ENCODE measurements at regions not wholly inside any gene's neighbourhood (a gene's known extent, or its start where the extent isn't known, plus 50 kb on each side); places are given as distances from the start of the nearest gene placed in this dataset.
"Not testable (repeated sequence)": the region's sequence is repeated elsewhere in the genome, so short reads cannot be mapped to it uniquely, and the experiment has no call there.

DNA sequence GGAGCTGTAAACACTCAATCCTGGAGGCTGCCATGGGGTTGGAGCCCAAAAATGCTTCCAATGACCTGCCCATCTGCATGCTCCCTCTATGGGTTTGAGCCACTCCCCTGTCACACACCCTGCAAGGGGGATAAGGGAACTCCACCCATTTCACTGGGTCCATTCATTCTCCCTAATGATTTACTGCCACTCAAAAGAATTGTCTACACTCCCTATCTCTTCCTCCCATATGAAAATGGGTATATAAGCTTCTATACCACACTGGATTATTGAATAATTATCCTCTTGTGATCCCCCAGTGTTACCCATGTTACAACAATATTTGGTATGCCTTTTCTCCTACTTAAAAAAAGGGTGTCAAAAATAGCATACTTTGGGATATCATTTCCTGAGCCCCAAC, 260.8 kb upstream of the CCDC196 start:
- FAIRE-seq, result no peak

DNA sequence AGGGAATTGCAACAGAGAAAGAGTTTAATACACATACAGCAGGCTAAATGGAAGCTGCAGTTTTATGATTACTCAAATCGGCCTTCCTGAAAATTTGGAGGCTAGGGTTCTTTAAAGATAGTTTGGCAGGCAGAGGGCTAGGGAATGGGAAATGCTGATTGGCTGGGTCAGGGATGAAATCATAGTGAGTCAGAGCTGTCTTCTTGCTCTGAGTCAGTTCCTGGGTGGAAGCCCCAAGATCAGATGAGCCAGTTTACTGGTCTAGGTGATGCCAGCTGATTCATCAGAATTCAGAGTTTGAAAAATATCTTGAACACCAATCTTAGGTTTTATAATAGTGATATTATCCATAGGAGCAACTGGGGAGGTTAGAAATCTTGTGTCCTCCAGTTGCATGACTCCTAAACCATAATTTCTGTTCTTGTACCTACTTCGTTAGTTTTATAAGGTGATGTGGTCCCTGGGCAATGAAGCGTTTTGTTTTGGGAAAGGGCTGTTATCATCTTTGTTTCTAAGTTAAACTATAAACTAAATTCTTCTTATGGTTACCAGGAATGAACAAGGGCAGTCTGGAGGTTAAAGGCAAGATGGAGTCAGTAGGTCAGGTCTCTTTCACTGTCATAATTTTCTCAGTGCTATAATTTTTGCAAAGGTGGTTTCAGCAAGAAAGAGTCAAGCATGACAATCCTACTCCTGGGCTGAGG, 257.8 kb upstream of the CCDC196 start:
- FAIRE-seq, result no peak

GRCh38 chr14:66231820-66232219, 254.4 kb upstream of the CCDC196 start:
- no peak for FAIRE-seq

DNA sequence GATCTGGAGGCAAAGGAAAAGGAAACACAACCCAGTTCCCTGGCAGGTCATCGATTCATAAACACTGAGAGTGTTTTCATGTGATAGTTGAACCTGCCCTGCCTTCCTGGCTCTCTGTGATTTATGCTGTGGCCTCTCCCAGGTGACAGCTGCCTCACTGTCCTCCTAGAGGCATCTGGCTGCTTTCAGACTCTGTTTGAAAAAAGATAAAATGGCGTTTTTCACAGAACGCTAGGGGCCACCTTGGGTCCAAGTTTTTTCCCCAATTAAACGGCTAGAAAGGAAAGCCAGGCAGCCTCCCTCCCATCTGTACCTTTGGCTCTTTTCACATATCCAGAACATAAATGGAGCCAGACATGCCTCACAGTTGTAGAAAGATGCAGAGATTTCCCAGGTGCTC, 252.6 kb upstream of the CCDC196 start:
- no peak for FAIRE-seq

DNA sequence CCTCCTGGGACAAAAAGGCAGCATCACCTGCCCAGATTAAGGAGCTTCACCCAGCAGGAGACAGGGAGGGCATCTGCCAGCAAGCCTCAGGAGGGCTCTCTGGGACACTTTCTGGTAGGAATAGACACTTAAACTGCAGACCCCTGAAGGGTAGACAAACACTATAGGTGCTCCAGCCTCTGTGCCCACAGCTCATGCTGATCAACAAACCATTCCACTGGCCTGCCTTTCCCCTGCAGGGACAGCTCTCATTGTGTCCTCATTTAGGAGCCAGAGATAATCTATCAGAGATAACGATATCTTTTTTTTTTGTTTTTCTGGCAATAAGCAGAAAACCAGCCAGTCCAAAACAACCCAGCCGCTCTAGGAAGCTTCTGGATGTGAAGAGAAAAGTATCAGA, 251.8 kb upstream of the CCDC196 start:
- no peak for FAIRE-seq

DNA sequence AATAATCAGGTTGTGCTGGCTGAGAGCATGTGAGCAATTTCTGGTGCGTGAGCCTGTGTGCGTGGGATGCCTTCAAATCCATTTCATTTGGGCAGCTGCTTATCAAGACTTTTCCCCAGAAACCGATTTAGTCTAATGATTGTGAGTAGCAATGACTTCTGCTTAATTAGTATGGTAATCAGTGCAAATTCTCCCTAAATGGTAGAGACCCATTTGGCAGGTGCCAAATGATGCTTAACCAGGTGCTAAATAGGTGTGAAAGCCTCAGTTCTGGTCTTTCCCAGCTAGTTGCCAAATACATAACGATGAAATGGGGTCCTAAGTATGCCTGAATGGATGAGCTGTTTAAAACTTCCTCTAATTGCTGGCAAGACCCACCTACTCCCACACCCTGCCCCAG, 248.4 kb upstream of the CCDC196 start:
- no peak for FAIRE-seq

DNA sequence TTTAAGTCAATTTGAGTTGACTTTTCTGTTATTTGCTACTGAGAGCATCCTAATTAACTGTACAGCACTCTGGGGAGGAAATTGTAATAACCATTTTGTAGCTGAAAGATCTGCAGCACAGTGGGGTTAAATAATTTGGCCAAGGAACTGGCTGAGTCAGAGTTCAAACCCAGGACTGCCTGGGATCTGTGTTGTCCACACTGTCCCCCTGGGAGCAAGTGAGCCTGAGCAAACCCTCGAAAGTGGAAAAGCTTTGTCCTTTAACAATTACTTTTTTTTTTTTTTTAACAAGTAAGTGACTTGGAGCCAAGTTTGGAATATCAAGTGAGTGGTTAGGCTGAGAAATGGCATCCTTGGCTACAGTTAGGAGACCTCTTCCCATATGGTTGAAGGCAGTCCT, 247.2 kb upstream of the CCDC196 start:
- FAIRE-seq, result no peak

DNA sequence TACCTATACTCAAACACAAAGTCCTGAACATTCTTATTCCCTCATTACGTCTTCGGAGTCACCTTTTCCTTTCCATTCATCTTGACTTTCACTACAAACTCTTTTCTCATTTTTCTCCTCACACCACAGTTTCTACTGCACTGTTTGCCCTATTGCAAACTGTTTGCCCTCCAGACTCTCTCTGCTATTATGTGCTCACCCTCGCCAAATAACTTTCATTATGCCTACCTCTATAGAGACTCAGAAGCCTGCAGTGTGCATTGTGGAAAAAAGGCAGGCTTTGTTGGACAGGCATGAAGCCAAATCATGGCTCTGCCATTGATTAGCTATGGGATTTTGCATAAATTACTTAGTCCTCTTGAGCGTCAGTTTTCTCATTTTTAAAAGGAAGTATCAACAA, 246.6 kb upstream of the CCDC196 start:
- no peak for FAIRE-seq

DNA sequence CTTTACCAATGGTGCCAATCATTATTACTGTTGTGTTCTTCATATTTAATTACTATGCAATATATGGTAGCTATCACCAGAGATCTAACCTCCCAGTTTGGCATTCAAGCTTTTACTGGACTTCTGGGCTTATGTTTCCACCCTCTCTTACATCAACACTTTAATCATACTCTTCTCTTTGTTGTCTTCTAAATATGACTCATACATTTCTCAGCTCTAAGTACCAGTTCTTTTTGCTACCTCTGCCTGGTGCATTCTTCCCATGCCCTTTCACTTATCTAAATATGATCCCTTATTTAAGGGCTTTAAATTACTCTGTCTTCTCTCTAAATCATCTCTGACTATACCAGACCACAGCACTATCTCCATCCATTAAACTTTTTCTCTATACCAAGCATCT, 246.1 kb upstream of the CCDC196 start:
- FAIRE-seq, result no peak

DNA sequence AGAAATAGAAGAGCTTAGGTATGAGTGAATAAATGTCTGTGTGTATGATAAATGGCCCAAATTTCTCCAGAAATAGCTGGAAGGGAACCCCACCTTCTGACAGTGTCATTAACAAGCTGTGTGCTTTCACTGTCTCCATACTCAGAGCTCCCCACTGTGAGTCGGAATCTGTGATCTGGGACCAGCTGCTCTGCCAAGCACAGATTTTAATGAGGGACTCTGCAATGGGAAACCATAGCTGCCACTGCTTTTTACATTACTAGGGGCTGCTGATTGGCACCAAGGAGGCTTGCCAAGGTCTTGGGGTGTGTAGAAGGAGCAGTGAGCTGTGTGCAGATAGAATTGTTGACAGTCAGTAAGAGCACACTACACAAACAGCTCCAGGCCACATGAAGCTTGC, 244.2 kb upstream of the CCDC196 start:
- FAIRE-seq, result no peak

DNA sequence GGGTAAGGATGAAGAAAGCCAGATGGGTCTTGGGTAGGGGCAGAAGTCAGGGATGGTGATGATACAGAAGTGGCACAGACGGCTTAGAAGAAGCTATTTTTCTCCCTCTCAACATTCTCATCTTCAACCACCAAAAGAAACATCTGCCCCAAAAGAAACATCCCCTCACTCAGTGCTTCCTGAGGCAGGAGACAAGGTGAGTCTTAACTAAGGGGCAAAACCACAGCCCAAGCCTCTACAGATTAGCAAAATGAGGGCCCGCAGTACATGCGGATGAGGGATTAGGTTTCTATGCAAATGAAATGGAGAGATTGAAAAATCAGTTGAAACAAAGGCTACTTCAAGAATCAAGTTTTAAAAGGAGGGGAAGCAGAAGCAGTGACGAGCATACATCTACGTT, 241.3 kb upstream of the CCDC196 start:
- no peak for FAIRE-seq

GRCh38 chr14:66247662-66248193, 238.4 kb upstream of the CCDC196 start:
- no peak for FAIRE-seq

GRCh38 chr14:66248256-66248655, 237.9 kb upstream of the CCDC196 start:
- no peak for FAIRE-seq

DNA sequence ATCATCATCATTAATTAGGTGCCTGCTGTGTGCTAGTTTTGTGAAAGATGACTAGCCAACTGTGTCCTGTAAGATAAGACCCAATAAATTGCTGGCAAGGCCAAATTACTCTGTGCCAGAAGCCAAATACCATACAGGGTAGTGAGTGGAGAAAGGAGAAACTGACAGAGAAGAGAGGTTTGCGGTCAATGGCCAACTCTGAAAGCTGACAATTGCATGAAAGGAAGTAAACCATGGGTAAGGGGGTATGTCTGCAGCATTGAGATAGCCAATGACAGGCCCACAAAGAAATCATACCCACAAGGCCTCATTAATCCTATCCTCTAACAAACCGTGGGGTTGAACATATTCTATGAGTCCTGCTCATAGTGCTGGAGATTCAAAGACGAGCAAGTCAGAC, 236.6 kb upstream of the CCDC196 start:
- no peak for FAIRE-seq

DNA sequence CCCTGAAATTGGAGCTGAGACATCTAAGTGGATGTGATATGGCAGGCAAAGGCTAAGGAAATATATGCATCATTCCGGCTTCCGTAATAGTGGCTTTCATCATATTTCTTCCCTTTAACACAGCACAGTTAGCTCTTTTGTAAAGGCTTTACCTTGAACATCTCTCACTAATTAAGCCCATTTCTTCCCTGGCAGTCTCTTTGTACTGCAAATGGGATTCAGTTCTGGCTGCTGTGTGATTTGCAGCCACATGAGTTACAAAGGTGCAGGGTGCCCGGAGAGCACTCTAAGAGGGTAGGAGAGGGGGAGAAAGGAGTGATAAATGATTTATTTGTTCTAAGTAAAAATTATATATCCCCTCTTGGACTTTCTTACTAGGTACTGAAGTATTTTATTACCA, 232.1 kb upstream of the CCDC196 start:
- no peak for FAIRE-seq

GRCh38 chr14:66268802-66269334, 217.3 kb upstream of the CCDC196 start:
- FAIRE-seq, result no peak

DNA sequence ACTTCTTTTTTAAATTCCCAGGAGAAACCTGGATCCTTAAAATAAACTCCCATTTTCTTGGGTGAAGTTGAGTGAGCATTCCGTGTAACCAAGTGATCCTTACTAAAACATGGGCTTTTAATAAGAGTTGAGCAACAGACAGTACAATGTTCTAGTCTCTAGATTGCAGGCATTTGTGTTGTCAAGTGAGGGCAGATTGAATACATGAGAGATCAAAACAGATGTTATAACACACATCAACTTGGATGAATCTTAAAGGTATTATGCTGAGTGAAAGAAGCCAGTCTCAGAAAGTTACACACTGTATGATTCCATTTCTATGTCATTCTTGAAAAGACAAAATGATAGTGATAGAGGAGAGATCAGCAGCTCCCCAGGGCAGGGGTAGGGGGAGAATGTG, 213.9 kb upstream of the CCDC196 start:
- no peak for FAIRE-seq

DNA sequence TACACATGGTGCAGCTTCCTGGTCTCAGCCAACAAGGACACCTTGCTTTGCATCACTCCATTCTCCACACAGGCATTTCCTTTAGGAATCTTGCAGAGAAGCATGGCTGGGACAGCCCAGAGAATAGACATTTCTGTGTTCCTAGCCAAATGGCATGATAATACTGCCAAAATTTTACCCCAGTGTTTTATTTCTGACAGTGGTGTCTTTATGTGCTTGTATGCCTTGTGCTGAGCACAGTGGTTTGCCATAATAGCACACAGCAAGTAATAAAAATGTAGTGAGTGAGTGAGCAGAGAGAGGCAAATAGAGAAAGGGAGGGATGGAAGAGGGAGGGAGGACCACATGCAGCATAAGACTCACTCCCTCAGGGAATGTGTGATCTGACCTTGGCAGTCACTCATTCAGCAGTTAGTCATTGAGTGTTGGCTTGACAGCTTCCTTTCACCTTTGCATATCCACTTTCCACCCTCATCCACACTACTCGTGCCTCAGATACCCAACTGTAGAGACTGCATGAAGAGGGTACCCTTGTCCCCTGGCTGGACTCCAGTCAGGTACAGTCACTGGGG, 212.8 kb upstream of the CCDC196 start:
- FAIRE-seq, result no peak

- FAIRE-seq, result not testable (repeated sequence)
Observed at GRCh38 chr14:66278418-66278817, 207.8 kb upstream of the CCDC196 start.

DNA sequence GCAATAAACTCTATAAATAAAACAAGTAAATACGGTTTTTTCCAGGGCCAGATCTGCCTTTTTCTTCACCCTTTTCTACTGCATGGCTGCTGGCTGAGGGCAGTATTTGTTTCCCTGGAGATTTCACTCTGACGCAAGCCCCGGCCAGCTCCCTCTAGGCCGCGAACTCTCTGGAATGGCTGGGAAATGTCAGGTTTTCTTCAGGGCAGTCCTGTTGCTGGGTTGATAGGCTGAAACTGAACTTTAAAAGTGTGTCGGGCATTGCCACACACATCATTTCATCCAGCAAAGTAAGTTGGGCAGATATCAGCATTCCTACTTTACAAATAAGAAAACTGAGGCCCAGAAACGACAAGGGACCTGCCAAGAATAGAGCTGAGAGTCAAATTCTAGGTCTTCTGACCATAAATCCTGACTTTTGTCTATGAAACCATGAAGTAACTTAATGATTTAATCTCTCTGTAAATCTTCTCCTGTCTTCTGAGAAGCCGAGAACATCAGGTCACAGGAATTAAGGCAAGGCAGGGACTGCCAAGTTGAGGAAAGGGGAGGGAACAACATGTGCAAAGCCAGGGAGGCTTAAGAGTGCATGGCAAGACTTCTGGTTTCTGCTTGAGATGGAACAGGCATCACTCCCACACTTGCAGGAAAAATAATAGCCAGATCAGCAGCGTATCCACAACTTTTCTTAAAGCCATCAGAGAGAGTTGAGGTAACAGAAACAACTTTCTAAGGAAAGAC, 205.0 kb upstream of the CCDC196 start:
- FAIRE-seq, result no peak

GRCh38 chr14:66284346-66284745, 201.8 kb upstream of the CCDC196 start:
- no peak for FAIRE-seq

DNA sequence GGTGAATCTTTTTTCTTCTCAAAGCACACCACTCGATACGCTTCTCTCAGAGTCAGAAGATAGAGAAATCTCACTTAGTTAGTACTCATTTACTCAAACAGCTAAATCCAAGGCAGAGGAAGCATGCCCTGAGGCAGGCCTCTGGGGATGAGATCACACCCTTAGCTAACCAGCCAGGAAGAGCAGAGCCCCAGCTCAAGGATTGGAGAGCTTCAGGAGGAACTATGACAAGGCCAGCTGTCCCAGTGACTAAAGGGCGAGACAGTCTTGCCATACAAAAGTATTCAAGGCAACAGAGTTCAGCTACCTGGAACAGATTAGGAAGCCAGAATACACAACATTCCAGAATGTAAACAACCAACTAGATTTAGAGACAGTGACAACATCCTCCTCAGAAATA, 197.7 kb upstream of the CCDC196 start:
- FAIRE-seq, result no peak

GRCh38 chr14:66291756-66292155, 194.4 kb upstream of the CCDC196 start:
- FAIRE-seq, result no peak

All from endometrium (tissue), 2 donors.